Nephron progenitor cell (in vitro differentiated cells): ENCODE measurements at regions not wholly inside any gene's neighbourhood (a gene's known extent, or its start where the extent isn't known, plus 50 kb on each side); places are given as distances from the start of the nearest gene placed in this dataset.
"Not testable (repeated sequence)": the region's sequence is repeated elsewhere in the genome, so short reads cannot be mapped to it uniquely, and the experiment has no call there.

ENCODE experiments used
- DNase-seq: peaks from one replicate; pipeline ENCODE4 v3.0.0; 2021
- H3K27ac Mint-ChIP-seq: 2 replicates; pipeline ENCODE4 v1.8.0; 2021; ENCODE audit warnings: mild to moderate bottlenecking, moderate library complexity, mixed read lengths
- H3K27me3 Mint-ChIP-seq: 2 replicates; pipeline ENCODE4 v1.8.0; 2021; ENCODE audit warnings: mild to moderate bottlenecking, low read depth, mixed read lengths; ENCODE audit not compliant: poor library complexity
- H3K36me3 Mint-ChIP-seq: 2 replicates; pipeline ENCODE4 v1.8.0; 2021; ENCODE audit warnings: low read depth, mixed read lengths
- H3K4me1 Mint-ChIP-seq: 2 replicates; pipeline ENCODE4 v1.8.0; 2021; ENCODE audit warnings: mixed read lengths
- H3K4me3 Mint-ChIP-seq: 2 replicates; pipeline ENCODE4 v1.8.0; 2021; ENCODE audit warnings: mild to moderate bottlenecking, moderate library complexity, mixed read lengths
- H3K9me3 Mint-ChIP-seq: 2 replicates; pipeline ENCODE4 v1.8.0; 2021; ENCODE audit warnings: mild to moderate bottlenecking, moderate library complexity, mixed read lengths
- CTCF ChIP-seq: fragments of 200-600 bp; sonication (generic); IDR thresholded peaks from 2 replicates; pipeline ENCODE4 v1.5.0; 2021; ENCODE audit warnings: antibody characterized with exemption

- Mint-ChIP-seq H3K36me3 (no peaks in the 10 kb centered on the region), H3K27ac (no peak overlapping the region), H3K27me3 (no peaks in the 10 kb centered on the region), H3K4me3 (no peak overlapping the region), H3K9me3 (no peaks in the 10 kb centered on the region), H3K4me1 (no peaks in the 10 kb centered on the region)
- no peak for TF ChIP-seq CTCF
- no peak for DNase-seq
Measured at GRCh38 chr4:186861317-186861716, 137.7 kb upstream of the FAT1 start.

- Mint-ChIP-seq H3K36me3 (peaks cover 21% of the 10 kb centered on the region), H3K9me3 (peaks cover 26% of the 10 kb centered on the region), H3K4me3 (no peak overlapping the region), H3K27me3 (no peaks in the 10 kb centered on the region), H3K27ac (no peak overlapping the region), H3K4me1 (no peaks in the 10 kb centered on the region)
- DNase-seq = no peak
- TF ChIP-seq CTCF = no peak
Measured at GRCh38 chr4:186871856-186872255, 148.2 kb upstream of the FAT1 start.

GRCh38 chr4:186873095-186873494 lies 149.4 kb upstream of the FAT1 start:
- H3K4me3 Mint-ChIP-seq, H3K27me3 Mint-ChIP-seq, H3K27ac Mint-ChIP-seq, H3K4me1 Mint-ChIP-seq, DNase-seq: not testable (repeated sequence)
- Mint-ChIP-seq H3K9me3 (peaks cover 26% of the 10 kb centered on the region), H3K36me3 (peaks cover 19% of the 10 kb centered on the region)

- peaks cover 26% of the 10 kb centered on the region for H3K9me3 Mint-ChIP-seq
- peaks cover 19% of the 10 kb centered on the region for H3K36me3 Mint-ChIP-seq
- no peak for DNase-seq
- H3K27ac Mint-ChIP-seq = no peak overlapping the region
- no peak overlapping the region for H3K4me3 Mint-ChIP-seq
- no peaks in the 10 kb centered on the region for H3K27me3 Mint-ChIP-seq
- TF ChIP-seq CTCF = no peak
- no peaks in the 10 kb centered on the region for H3K4me1 Mint-ChIP-seq
Measured at GRCh38 chr4:186875476-186875875, 151.8 kb upstream of the FAT1 start.

- TF ChIP-seq CTCF = no peak
- H3K4me3 Mint-ChIP-seq = no peak overlapping the region
- H3K9me3 Mint-ChIP-seq = peaks cover 23% of the 10 kb centered on the region
- peaks cover 15% of the 10 kb centered on the region for H3K36me3 Mint-ChIP-seq
- H3K4me1 Mint-ChIP-seq = no peaks in the 10 kb centered on the region
- H3K27me3 Mint-ChIP-seq = no peaks in the 10 kb centered on the region
- H3K27ac Mint-ChIP-seq = no peak overlapping the region
- no peak for DNase-seq
Measured at GRCh38 chr4:186876961-186877626, 153.4 kb upstream of the FAT1 start.

- TF ChIP-seq CTCF = no peak
- DNase-seq = no peak
- peaks cover 9% of the 10 kb centered on the region for H3K36me3 Mint-ChIP-seq
- no peaks in the 10 kb centered on the region for H3K4me1 Mint-ChIP-seq
- peaks cover 11% of the 10 kb centered on the region for H3K9me3 Mint-ChIP-seq
- no peak overlapping the region for H3K4me3 Mint-ChIP-seq
- H3K27me3 Mint-ChIP-seq = no peaks in the 10 kb centered on the region
- H3K27ac Mint-ChIP-seq = no peak overlapping the region
Measured at GRCh38 chr4:186878203-186878776, 154.6 kb upstream of the FAT1 start.
